Colonic mucosa (tissue), 4 donors: ENCODE measurements at regions not wholly inside any gene's neighbourhood (a gene's known extent, or its start where the extent isn't known, plus 50 kb on each side); places are given as distances from the start of the nearest gene placed in this dataset.

Source experiments
- DNase-seq: peaks from one replicate; pipeline ENCODE4 v3.0.0-alpha.2; 2020
- H3K27ac ChIP-seq: fragments of 200-600 bp; one replicate; pipeline ENCODE4 v1.8.0; 2021
- H3K27me3 ChIP-seq: fragments of 200-600 bp; one replicate; pipeline ENCODE4 v1.8.0; 2021
- H3K36me3 ChIP-seq: fragments of 200-600 bp; one replicate; pipeline ENCODE4 v1.8.0; 2021
- H3K4me1 ChIP-seq: fragments of 200-600 bp; one replicate; pipeline ENCODE4 v1.8.0; 2021; ENCODE audit warnings: mild to moderate bottlenecking
- H3K4me3 ChIP-seq: fragments of 200-600 bp; one replicate; pipeline ENCODE4 v1.8.0; 2021
- H3K9ac ChIP-seq, 2 donors: one replicate each; pipeline ENCODE4 v1.7.0; 2013; ENCODE audit warnings: control low read depth in 2 of 2, low read depth in 2 of 2, low read length in 2 of 2
- H3K9me3 ChIP-seq: fragments of 200-600 bp; one replicate; pipeline ENCODE4 v1.8.0; 2021
- intact Hi-C: fragments of 100-400 bp; cut with DNase I; formaldehyde crosslinking; loops from one replicate; pipeline ENCODE4 v1.14.1; 2022
- TF ChIP-seq, protein P1 (sequence below): fragments of 200-600 bp; IDR thresholded peaks from one replicate; pipeline ENCODE4 v1.8.0; 2022; ENCODE audit warnings: antibody characterized with exemption, mild to moderate bottlenecking
- donor health status: healthy.
- donor health status: DM: no; HTN: no; CAD: no.
- donor health status: DM: no; HTN: no; CAD: no.

DNA sequence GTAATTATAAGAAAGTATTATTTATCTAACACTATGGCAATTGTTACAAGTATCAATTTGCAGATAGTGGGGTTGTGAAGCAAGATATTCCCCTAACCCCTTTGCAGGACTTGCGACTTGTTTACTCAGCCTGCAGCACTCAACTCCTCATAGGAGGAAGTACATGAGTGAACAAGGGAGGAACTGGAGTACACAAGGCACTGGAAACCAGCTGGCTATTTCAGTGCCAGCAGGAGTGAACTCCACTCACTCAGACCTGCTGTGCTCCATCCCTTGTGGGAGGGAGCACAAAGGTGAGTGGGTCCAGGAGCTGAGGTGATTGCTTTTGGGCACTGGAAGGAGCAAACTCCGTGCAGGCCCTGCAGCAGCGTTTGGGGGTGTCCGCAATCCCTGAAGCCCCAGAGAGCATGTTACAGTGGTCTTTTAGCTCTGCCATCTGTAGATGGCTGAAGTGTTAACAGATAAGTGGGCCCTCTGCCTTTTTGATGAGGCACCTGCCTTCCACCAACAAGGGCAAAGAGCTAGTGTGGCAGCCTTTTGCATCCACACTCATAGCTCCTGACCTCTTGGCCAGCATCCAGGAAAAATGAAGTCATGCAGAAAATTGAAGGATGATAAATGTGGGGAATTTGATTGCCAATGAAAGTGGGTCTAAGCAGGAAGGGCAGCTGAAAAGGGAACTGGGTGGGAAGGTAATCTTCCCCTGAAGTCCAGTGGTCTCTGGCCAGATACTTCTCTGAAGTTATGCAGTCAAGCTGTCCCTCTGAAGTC, 802.2 kb upstream of the MIR17HG start:
- H3K4me1 ChIP-seq, result no peaks in the 10 kb centered on the region
- no peak overlapping the region for H3K27ac ChIP-seq
- H3K9me3 ChIP-seq, result no peaks in the 10 kb centered on the region
- TF ChIP-seq, protein P1, sequence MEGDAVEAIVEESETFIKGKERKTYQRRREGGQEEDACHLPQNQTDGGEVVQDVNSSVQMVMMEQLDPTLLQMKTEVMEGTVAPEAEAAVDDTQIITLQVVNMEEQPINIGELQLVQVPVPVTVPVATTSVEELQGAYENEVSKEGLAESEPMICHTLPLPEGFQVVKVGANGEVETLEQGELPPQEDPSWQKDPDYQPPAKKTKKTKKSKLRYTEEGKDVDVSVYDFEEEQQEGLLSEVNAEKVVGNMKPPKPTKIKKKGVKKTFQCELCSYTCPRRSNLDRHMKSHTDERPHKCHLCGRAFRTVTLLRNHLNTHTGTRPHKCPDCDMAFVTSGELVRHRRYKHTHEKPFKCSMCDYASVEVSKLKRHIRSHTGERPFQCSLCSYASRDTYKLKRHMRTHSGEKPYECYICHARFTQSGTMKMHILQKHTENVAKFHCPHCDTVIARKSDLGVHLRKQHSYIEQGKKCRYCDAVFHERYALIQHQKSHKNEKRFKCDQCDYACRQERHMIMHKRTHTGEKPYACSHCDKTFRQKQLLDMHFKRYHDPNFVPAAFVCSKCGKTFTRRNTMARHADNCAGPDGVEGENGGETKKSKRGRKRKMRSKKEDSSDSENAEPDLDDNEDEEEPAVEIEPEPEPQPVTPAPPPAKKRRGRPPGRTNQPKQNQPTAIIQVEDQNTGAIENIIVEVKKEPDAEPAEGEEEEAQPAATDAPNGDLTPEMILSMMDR, result no peak
- no peaks in the 10 kb centered on the region for H3K36me3 ChIP-seq
- no peak overlapping the region for H3K9ac ChIP-seq
- no peak overlapping the region for H3K4me3 ChIP-seq
- H3K27me3 ChIP-seq, result no peaks in the 10 kb centered on the region
- no peak for DNase-seq
- intact Hi-C loops, result no loop called here

DNA sequence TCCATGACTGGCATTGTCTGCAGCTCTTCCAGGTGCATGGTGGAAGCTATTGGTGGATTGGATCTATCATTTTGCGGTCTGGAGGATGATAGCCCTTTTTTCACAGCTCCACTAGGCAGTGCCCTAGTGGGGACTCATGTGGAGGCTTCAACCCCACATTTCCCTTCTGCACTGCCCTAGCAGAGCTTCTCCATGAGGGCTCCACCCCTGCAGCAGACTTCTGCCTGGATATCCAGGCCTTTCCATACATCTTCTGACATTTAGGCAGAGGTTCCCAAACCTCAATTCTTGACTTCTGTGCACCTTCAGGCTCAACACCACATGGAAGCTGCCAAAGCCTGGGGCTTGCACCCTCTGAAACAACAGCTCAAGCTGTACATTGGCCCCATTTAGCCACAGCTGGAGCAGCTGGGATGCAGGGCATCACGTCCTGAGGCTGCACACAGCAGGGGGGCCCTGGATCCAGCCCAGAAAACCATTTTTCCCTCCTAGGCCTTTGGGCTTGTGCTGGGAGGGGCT, 800.2 kb upstream of the MIR17HG start:
- intact Hi-C loops, result no loop called here
- Histone ChIP-seq H3K9ac (no peak overlapping the region), H3K9me3 (no peaks in the 10 kb centered on the region)

DNA sequence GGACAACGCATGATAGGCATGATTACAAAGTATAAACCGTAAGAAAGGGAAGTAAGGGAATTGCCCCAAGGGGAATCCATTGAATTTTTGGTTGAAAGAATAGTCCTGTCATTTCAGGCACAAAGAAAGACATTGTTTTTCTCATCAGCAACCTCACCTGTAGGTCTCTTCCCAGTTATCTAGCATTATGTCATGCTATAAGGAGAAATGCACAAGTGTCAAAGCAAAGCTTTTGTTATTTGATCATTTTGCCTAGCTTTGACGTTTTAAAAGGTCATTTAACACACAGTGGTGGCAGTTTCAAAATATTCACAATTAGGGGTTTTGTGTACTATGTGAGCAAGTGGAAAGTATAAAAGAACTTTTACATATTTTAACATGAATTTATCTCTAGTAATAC, 796.2 kb upstream of the MIR17HG start:
- H3K27ac ChIP-seq, result no peak overlapping the region
- no peaks in the 10 kb centered on the region for H3K36me3 ChIP-seq
- intact Hi-C loops, result no loop called here
- no peaks in the 10 kb centered on the region for H3K9me3 ChIP-seq
- H3K9ac ChIP-seq, result no peak overlapping the region
- H3K4me3 ChIP-seq, result no peak overlapping the region
- DNase-seq, result no peak
- H3K4me1 ChIP-seq, result no peaks in the 10 kb centered on the region
- TF ChIP-seq, protein P1, result no peak
- no peaks in the 10 kb centered on the region for H3K27me3 ChIP-seq

More for the DNA sequence above, 800.2 kb upstream of the MIR17HG start:
- TF ChIP-seq, protein P1, result no peak
- H3K36me3 ChIP-seq, result no peaks in the 10 kb centered on the region
- H3K27me3 ChIP-seq, result no peaks in the 10 kb centered on the region
- H3K4me1 ChIP-seq, result no peaks in the 10 kb centered on the region
- no peak for DNase-seq
- no peak overlapping the region for H3K4me3 ChIP-seq
- no peak overlapping the region for H3K27ac ChIP-seq

DNA sequence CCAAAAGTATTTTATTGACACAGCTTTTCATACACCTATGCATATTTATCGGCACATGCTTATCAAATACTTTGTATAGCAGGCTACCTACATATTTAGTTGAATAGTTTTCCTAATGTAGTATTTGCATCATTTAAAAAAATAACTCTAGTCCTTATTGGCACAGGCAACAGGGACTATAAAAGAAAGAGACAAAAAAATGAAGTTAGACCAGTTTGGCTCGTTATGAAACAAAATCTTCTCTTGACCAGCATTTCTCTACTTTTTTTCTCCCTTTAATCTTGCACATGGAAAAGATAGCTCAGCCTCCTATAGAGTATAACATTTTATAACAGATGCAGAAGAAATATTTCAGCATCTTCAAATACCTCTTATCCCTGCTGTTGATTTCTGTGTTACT, 794.8 kb upstream of the MIR17HG start:
- intact Hi-C loops, result no loop called here
- no peak overlapping the region for H3K9ac ChIP-seq
- no peak for DNase-seq
- no peaks in the 10 kb centered on the region for H3K9me3 ChIP-seq
- H3K4me1 ChIP-seq, result no peaks in the 10 kb centered on the region
- no peak overlapping the region for H3K4me3 ChIP-seq
- no peaks in the 10 kb centered on the region for H3K27me3 ChIP-seq
- H3K27ac ChIP-seq, result no peak overlapping the region
- no peaks in the 10 kb centered on the region for H3K36me3 ChIP-seq
- TF ChIP-seq, protein P1, result no peak

DNA sequence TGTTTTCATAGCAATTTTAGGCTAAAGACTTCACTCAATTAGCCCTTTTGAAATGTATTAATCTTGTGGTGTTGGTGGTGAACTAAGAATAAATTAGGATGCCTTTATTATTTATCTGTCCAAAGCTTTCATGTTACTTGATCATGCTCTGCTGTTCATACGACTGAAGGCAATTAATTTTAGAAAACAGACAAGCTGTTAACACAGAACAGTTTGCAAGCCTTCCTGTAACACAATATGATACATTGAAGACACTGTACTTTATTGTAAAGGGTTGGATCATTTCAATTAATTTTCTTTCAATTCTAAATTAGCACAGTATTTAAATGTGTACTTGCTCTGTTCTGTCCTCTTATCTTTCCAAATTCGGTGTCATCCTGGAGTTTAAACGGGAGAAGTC, 794.3 kb upstream of the MIR17HG start:
- DNase-seq, result no peak
- intact Hi-C loops, result no loop called here
- Histone ChIP-seq H3K4me1 (no peaks in the 10 kb centered on the region), H3K27ac (no peak overlapping the region), H3K4me3 (no peak overlapping the region), H3K27me3 (no peaks in the 10 kb centered on the region), H3K9ac (no peak overlapping the region), H3K9me3 (no peaks in the 10 kb centered on the region), H3K36me3 (no peaks in the 10 kb centered on the region)
- TF ChIP-seq, protein P1, result no peak
